ENCODE measurements at regions not wholly inside any gene's neighbourhood (a gene's known extent, or its start where the extent isn't known, plus 50 kb on each side); places are given as distances from the start of the nearest gene placed in this dataset.

- TF ChIP-seq, protein P1, sequence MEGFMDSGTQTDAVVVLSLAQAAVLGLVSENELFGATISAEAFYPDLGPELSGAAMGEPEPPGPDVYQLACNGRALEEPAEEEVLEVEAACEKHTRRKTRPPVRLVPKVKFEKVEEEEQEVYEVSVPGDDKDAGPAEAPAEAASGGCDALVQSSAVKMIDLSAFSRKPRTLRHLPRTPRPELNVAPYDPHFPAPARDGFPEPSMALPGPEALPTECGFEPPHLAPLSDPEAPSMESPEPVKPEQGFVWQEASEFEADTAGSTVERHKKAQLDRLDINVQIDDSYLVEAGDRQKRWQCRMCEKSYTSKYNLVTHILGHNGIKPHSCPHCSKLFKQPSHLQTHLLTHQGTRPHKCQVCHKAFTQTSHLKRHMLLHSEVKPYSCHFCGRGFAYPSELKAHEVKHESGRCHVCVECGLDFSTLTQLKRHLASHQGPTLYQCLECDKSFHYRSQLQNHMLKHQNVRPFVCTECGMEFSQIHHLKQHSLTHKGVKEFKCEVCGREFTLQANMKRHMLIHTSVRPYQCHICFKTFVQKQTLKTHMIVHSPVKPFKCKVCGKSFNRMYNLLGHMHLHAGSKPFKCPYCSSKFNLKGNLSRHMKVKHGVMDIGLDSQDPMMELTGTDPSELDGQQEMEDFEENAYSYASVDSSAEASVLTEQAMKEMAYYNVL (CRISPR knock-in tag; IDR thresholded peaks at IDR 0.05; ENCODE audit: borderline replicate concordance), result 0 out of 2 replicates have a peak, but pooled peaks have one; percentile 37
Measured at GRCh38 chr14:94685166-94685581, 73.0 kb downstream of the SERPINA3 start (continued).

- CTCF ChIA-PET (ENCODE audit: low intra/inter-chr PET ratio, low total read pairs), result no interaction called here
- no TSS peak for BruUV-seq (replicated peaks)
- H2AFZ ChIP-seq (ENCODE audit: low read length), result no peak overlapping the region
Measured at GRCh38 chr14:94682736-94683135, 70.5 kb downstream of the SERPINA3 start.

GRCh38 chr14:94682061-94682516, 69.9 kb downstream of the SERPINA3 start:
- no peaks in the 10 kb centered on the region for H3K79me2 ChIP-seq (ENCODE audit: insufficient read depth, low read length)
- TF ChIP-seq YEATS2 (CRISPR knock-in tag; IDR thresholded peaks at IDR 0.05; ENCODE audit: borderline replicate concordance) (no peak), FOSL2 (CRISPR knock-in tag; IDR thresholded peaks at IDR 0.05) (no peak), MTF2 (CRISPR knock-in tag; IDR thresholded peaks at IDR 0.05; ENCODE audit: borderline replicate concordance) (no peak), MIER3 (CRISPR knock-in tag; IDR thresholded peaks at IDR 0.05; ENCODE audit: borderline replicate concordance) (no peak), ZNF776 (CRISPR knock-in tag; IDR thresholded peaks at IDR 0.05) (no peak), ZNF263 (CRISPR knock-in tag; IDR thresholded peaks at IDR 0.05) (peak; percentile 68), FOXJ3 (CRISPR knock-in tag; IDR thresholded peaks at IDR 0.05; ENCODE audit: borderline replicate concordance) (no peak), ZNF766 (CRISPR knock-in tag; IDR thresholded peaks at IDR 0.05; ENCODE audit: borderline replicate concordance) (0 out of 2 replicates have a peak, but pooled peaks have one; percentile 7), SALL1 (CRISPR knock-in tag; IDR thresholded peaks at IDR 0.05) (no peak)
- TF ChIP-seq, protein P2, sequence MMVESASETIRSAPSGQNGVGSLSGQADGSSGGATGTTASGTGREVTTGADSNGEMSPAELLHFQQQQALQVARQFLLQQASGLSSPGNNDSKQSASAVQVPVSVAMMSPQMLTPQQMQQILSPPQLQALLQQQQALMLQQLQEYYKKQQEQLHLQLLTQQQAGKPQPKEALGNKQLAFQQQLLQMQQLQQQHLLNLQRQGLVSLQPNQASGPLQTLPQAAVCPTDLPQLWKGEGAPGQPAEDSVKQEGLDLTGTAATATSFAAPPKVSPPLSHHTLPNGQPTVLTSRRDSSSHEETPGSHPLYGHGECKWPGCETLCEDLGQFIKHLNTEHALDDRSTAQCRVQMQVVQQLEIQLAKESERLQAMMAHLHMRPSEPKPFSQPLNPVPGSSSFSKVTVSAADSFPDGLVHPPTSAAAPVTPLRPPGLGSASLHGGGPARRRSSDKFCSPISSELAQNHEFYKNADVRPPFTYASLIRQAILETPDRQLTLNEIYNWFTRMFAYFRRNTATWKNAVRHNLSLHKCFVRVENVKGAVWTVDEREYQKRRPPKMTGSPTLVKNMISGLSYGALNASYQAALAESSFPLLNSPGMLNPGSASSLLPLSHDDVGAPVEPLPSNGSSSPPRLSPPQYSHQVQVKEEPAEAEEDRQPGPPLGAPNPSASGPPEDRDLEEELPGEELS (CRISPR knock-in tag; IDR thresholded peaks at IDR 0.05), result no peak
- DNase-seq (ENCODE audit: low spot score), result no peak
- H4K20me1 ChIP-seq (ENCODE audit: insufficient read depth, low read length), result no peaks in the 10 kb centered on the region
- H3K4me1 ChIP-seq (ENCODE audit: insufficient read depth, low read length), result peaks cover 60% of the 10 kb centered on the region
- CTCF ChIA-PET (ENCODE audit: low intra/inter-chr PET ratio, low total read pairs), result interaction anchor here (1.8 to 2.1 kb wide), 2 partner anchors 133 to 259 kb away, joined by 6 to 14 read pairs; no protein-coding TSS in a partner anchor
- peak overlapping the region; percentile 8; the same call in 1 of the 2 replicates for H3K4me2 ChIP-seq (ENCODE audit: low read depth, low read length)
- H2AFZ ChIP-seq (ENCODE audit: low read length), result no peak overlapping the region
- intact Hi-C loops (cut with micrococcal nuclease; ENCODE audit: unreplicated experiment), result loop anchor here (5.0 kb wide), 3 partner anchors 65 to 260 kb away; no protein-coding TSS in a partner anchor
- no peaks in the 10 kb centered on the region for H3K36me3 ChIP-seq (replicated peaks in 1 of 2; ENCODE audit: control insufficient read depth in 1 of 2, insufficient read depth in 2 of 2, low read length in 2 of 2)
- in situ Hi-C loops (cut with HindIII; ENCODE audit: extremely low pct_ligation_motif_present, low pct_unique_long_range_greater_than_20kb), result loop anchor here (5.0 to 10.0 kb wide), 4 partner anchors 55 to 413 kb away; no protein-coding TSS in a partner anchor
- H3K27ac ChIP-seq (ENCODE audit: extremely low read length, insufficient read depth, low read length), result no peak overlapping the region
- peaks cover 8 to 12% of the 10 kb centered on the region in 2 experiments; a peak in 3 of 5 replicates for H3K27me3 ChIP-seq (ENCODE audit: control insufficient read depth in 1 of 2, insufficient read depth in 2 of 2, low read length in 2 of 2)
- H3K4me3 ChIP-seq (replicated peaks in 1 of 3; ENCODE audit: insufficient read depth in 1 of 3, low read depth in 2 of 3, low read length in 3 of 3), result no peak overlapping the region
- FAIRE-seq, result no peak
- no peaks in the 10 kb centered on the region for H3K9me3 ChIP-seq (ENCODE audit: low read length)
- POLR2A ChIA-PET, result interaction anchor here (1.1 kb wide), 1 partner anchor 83 kb away, joined by 3 read pairs; no protein-coding TSS in a partner anchor
- no peak overlapping the region for H3K9ac ChIP-seq (ENCODE audit: insufficient read depth, low read depth, low read length)
- 55% methylated on average over 12 of the region's 14 CpGs for WGBS (ENCODE audit: low lambda C conversion rate)
- no peak for ATAC-seq
- BruUV-seq (replicated peaks), result no TSS peak

More at GRCh38 chr14:94682736-94683135, 70.5 kb downstream of the SERPINA3 start:
- Histone ChIP-seq H4K20me1 (ENCODE audit: insufficient read depth, low read length) (no peaks in the 10 kb centered on the region), H3K27ac (ENCODE audit: extremely low read length, insufficient read depth, low read length) (no peak overlapping the region), H3K36me3 (replicated peaks in 1 of 2; ENCODE audit: control insufficient read depth in 1 of 2, insufficient read depth in 2 of 2, low read length in 2 of 2) (no peaks in the 10 kb centered on the region), H3K4me2 (ENCODE audit: low read depth, low read length) (no peak overlapping the region), H3K4me3 (replicated peaks in 1 of 3; ENCODE audit: insufficient read depth in 1 of 3, low read depth in 2 of 3, low read length in 3 of 3) (no peak overlapping the region), H3K9me3 (ENCODE audit: low read length) (no peaks in the 10 kb centered on the region), H3K27me3 (ENCODE audit: control insufficient read depth in 1 of 2, insufficient read depth in 2 of 2, low read length in 2 of 2) (peaks cover 8 to 17% of the 10 kb centered on the region in 2 experiments; a peak in 3 of 5 replicates), H3K79me2 (ENCODE audit: insufficient read depth, low read length) (no peaks in the 10 kb centered on the region), H3K9ac (ENCODE audit: insufficient read depth, low read depth, low read length) (no peak overlapping the region), H3K4me1 (ENCODE audit: insufficient read depth, low read length) (peaks cover 57% of the 10 kb centered on the region)
- WGBS (ENCODE audit: low lambda C conversion rate), result 88% methylated on average over 5 of the region's 5 CpGs
- POLR2A ChIA-PET, result interaction anchor here (1.1 kb wide), 1 partner anchor 84 kb away, joined by 3 read pairs; no protein-coding TSS in a partner anchor
- FAIRE-seq (no peak), ATAC-seq (no peak), DNase-seq (ENCODE audit: low spot score) (no peak)
- intact Hi-C loops (cut with micrococcal nuclease; ENCODE audit: unreplicated experiment), result loop anchor here (5.0 kb wide), 3 partner anchors 65 to 260 kb away; no protein-coding TSS in a partner anchor
- in situ Hi-C loops (cut with HindIII; ENCODE audit: extremely low pct_ligation_motif_present, low pct_unique_long_range_greater_than_20kb), result loop anchor here (5.0 to 10.0 kb wide), 4 partner anchors 55 to 412 kb away; no protein-coding TSS in a partner anchor
- no peak for TF ChIP-seq MZF1 (CRISPR knock-in tag; IDR thresholded peaks at IDR 0.05; ENCODE audit: borderline replicate concordance)

Data from HepG2 (cell line).